Natural killer cell (primary cell): ENCODE measurements at regions not wholly inside any gene's neighbourhood (a gene's known extent, or its start where the extent isn't known, plus 50 kb on each side); places are given as distances from the start of the nearest gene placed in this dataset.

Source experiments
- ATAC-seq, 3 donors: fragments of 150-1000 bp in 2 of 3; fragments of 200-7000 bp in 1 of 3; cut with Tn5 transposase; 1 replicate in 1 of 3; 2 replicates in 2 of 3; pipeline ENCODE4 v1.10.0; 2021; ENCODE audit warnings: mild to moderate bottlenecking in 2 of 3, moderate library complexity in 2 of 3
- DNase-seq, 2 donors: peaks; one replicate each; pipeline versions ENCODE4 v3.0.0 to v3.0.0-alpha.2; 2013 to 2021; ENCODE audit warnings: mixed read lengths in 1 of 2
- H3K27ac ChIP-seq: one replicate; pipeline ENCODE4 v1.5.1; 2013; ENCODE audit warnings: mild to moderate bottlenecking, low read length
- H3K27me3 ChIP-seq: one replicate; pipeline ENCODE4 v1.6.1; 2013; ENCODE audit warnings: low read length; ENCODE audit not compliant: control insufficient read depth, insufficient read depth
- H3K36me3 ChIP-seq: one replicate; pipeline ENCODE4 v1.6.1; 2013; ENCODE audit warnings: low read length; ENCODE audit not compliant: control insufficient read depth, insufficient read depth
- H3K4me1 ChIP-seq: one replicate; pipeline ENCODE4 v1.6.1; 2013; ENCODE audit warnings: low read length; ENCODE audit not compliant: control insufficient read depth, insufficient read depth
- H3K4me3 ChIP-seq: one replicate; pipeline ENCODE4 v1.5.1; 2013; ENCODE audit warnings: low read length
- H3K9me3 ChIP-seq: one replicate; pipeline ENCODE4 v1.6.1; 2013; ENCODE audit warnings: low read length; ENCODE audit not compliant: control insufficient read depth, insufficient read depth
- H3K27ac Mint-ChIP-seq, 2 donors: one replicate each; pipeline ENCODE4 v1.8.0; 2022; ENCODE audit warnings: mild to moderate bottlenecking in 2 of 2, mixed read lengths in 2 of 2, moderate library complexity in 1 of 2
- H3K27me3 Mint-ChIP-seq, 2 donors: one replicate each; pipeline ENCODE4 v1.8.0; 2022; ENCODE audit warnings: low read depth in 2 of 2, mixed read lengths in 2 of 2
- H3K36me3 Mint-ChIP-seq: one replicate; pipeline ENCODE4 v1.8.0; 2022; ENCODE audit warnings: mixed read lengths
- H3K4me1 Mint-ChIP-seq, 2 donors: one replicate each; pipeline ENCODE4 v1.8.0; 2022; ENCODE audit warnings: mixed read lengths in 2 of 2
- H3K4me3 Mint-ChIP-seq: one replicate; pipeline ENCODE4 v1.8.0; 2022; ENCODE audit warnings: mild to moderate bottlenecking, moderate library complexity, mixed read lengths
- H3K9me3 Mint-ChIP-seq, 2 donors: one replicate each; pipeline ENCODE4 v1.8.0; 2022; ENCODE audit warnings: mixed read lengths in 2 of 2
- WGBS: methylation state at CpG from one replicate; pipeline ENCODE4 v1.1.7; 2013; ENCODE audit warnings: missing lambda C conversion rate; ENCODE audit not compliant: insufficient coverage; 5-methylcytosine and 5-hydroxymethylcytosine counted together
- intact Hi-C: fragments of 100-400 bp; cut with micrococcal nuclease; formaldehyde crosslinking; loops from one replicate; pipeline ENCODE4 v1.14.2; 2022
- TF ChIP-seq, protein P1 (sequence below): fragments of 200-600 bp; IDR thresholded peaks from one replicate; pipeline ENCODE4 v1.8.0; 2022; ENCODE audit warnings: antibody characterized with exemption

DNA sequence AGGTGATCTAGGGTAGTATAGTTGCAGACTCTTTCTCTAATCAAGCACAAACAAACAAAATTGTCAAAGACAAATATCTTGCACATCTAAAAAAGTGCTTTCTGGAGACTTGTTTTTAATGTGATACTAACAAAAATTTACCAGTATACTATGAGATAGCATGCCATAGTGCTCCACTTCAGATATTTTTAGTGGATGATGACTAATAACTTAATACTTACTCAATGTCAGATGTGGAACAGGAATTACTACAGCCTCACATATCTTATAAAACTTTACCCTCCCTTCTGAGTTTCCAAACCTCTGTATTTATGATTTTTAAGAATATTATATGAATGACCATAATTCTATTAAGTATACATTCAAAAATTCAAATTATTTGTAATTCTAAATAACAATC lies 1162.0 kb upstream of the SLC39A10 start:
- Mint-ChIP-seq H3K9me3 (peaks cover 0 to 5% of the 10 kb centered on the region in 2 donors), H3K36me3 (no peaks in the 10 kb centered on the region), H3K27ac (no peak overlapping the region), H3K4me1 (no peaks in the 10 kb centered on the region), H3K27me3 (no peaks in the 10 kb centered on the region), H3K4me3 (no peak overlapping the region)
- H3K36me3 ChIP-seq, result no peaks in the 10 kb centered on the region
- ATAC-seq (no peak), DNase-seq (no peak)
- TF ChIP-seq, protein P1, sequence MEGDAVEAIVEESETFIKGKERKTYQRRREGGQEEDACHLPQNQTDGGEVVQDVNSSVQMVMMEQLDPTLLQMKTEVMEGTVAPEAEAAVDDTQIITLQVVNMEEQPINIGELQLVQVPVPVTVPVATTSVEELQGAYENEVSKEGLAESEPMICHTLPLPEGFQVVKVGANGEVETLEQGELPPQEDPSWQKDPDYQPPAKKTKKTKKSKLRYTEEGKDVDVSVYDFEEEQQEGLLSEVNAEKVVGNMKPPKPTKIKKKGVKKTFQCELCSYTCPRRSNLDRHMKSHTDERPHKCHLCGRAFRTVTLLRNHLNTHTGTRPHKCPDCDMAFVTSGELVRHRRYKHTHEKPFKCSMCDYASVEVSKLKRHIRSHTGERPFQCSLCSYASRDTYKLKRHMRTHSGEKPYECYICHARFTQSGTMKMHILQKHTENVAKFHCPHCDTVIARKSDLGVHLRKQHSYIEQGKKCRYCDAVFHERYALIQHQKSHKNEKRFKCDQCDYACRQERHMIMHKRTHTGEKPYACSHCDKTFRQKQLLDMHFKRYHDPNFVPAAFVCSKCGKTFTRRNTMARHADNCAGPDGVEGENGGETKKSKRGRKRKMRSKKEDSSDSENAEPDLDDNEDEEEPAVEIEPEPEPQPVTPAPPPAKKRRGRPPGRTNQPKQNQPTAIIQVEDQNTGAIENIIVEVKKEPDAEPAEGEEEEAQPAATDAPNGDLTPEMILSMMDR, result no peak
- intact Hi-C loops, result no loop called here
- no peak overlapping the region for H3K4me3 ChIP-seq
- H3K4me1 ChIP-seq, result no peaks in the 10 kb centered on the region
- H3K27me3 ChIP-seq, result no peaks in the 10 kb centered on the region
- no peaks in the 10 kb centered on the region for H3K9me3 ChIP-seq
- no peak overlapping the region for H3K27ac ChIP-seq

DNA sequence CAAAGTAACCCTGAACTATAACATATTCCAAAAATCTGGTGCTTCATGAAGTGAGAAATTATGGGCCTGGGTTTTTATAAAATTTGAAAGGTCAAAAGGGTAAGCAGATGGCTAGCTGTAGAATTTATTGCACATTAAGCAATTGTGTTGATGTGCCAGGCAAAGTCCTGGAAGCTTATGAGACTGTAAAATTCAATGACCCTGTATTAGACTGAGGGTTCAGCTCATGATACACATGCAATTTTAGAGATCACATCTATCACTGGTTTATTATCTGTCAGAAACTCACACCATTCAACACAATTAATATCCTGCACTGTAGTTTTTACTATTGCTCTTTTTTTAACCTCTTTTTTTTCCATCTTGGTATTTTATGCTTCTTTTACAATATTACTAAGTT lies 1162.6 kb upstream of the SLC39A10 start:
- no peaks in the 10 kb centered on the region for H3K4me1 Mint-ChIP-seq
- no peaks in the 10 kb centered on the region for H3K4me1 ChIP-seq
- ATAC-seq (no peak), DNase-seq (no peak)
- no peaks in the 10 kb centered on the region for H3K27me3 Mint-ChIP-seq
- TF ChIP-seq, protein P1, result no peak
- peaks cover 0 to 9% of the 10 kb centered on the region in 2 donors for H3K9me3 Mint-ChIP-seq
- no peaks in the 10 kb centered on the region for H3K36me3 Mint-ChIP-seq
- H3K27ac Mint-ChIP-seq, result no peak overlapping the region
- no peak overlapping the region for H3K27ac ChIP-seq
- H3K27me3 ChIP-seq, result no peaks in the 10 kb centered on the region
- H3K9me3 ChIP-seq, result no peaks in the 10 kb centered on the region
- no peaks in the 10 kb centered on the region for H3K36me3 ChIP-seq
- no peak overlapping the region for H3K4me3 Mint-ChIP-seq
- intact Hi-C loops, result no loop called here
- no peak overlapping the region for H3K4me3 ChIP-seq

DNA sequence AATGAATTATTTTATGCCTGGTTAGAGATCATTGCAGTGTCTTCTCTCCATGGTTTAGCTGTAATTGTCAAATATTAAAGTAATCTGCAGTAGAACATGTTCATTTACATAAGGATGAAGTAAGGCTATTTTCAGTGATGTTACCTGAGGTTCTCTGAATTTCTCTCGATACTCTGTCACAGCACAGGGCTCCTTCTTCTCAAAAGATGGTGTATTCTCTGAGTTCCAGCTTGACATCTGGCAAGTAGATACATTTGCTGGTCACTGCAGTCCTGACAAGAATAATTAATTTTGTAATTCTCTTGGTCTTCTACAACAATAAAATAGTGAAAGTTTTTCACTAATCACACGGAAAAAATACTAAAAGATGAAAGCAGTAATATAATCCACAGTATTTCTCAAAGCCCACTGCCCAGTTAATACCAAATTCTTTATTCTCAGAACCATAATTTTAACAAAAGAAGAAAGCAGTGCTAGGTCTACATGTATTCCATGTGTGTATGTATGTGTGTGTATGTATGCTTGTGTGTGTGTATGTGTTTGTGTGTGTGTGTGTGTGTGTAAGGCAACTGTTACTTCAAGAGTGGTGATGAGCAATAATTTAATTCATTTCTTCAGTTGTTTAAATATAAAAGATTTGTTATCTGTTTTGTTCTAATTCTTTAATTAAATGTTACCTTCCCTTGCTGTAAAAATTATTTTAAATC lies 1165.5 kb upstream of the SLC39A10 start:
- Histone ChIP-seq H3K36me3 (no peaks in the 10 kb centered on the region), H3K4me1 (no peaks in the 10 kb centered on the region), H3K4me3 (no peak overlapping the region), H3K27me3 (no peaks in the 10 kb centered on the region), H3K9me3 (no peaks in the 10 kb centered on the region), H3K27ac (no peak overlapping the region)
- TF ChIP-seq, protein P1, result no peak
- intact Hi-C loops, result no loop called here
- no peaks in the 10 kb centered on the region for H3K4me1 Mint-ChIP-seq
- WGBS, result 100% methylated on average over 2 of the region's 2 CpGs
- peaks cover 0 to 7% of the 10 kb centered on the region in 2 donors for H3K9me3 Mint-ChIP-seq
- ATAC-seq, result no peak
- H3K4me3 Mint-ChIP-seq, result no peak overlapping the region
- no peak overlapping the region for H3K27ac Mint-ChIP-seq
- H3K27me3 Mint-ChIP-seq, result no peaks in the 10 kb centered on the region
- DNase-seq, result no peak
- H3K36me3 Mint-ChIP-seq, result no peaks in the 10 kb centered on the region

DNA sequence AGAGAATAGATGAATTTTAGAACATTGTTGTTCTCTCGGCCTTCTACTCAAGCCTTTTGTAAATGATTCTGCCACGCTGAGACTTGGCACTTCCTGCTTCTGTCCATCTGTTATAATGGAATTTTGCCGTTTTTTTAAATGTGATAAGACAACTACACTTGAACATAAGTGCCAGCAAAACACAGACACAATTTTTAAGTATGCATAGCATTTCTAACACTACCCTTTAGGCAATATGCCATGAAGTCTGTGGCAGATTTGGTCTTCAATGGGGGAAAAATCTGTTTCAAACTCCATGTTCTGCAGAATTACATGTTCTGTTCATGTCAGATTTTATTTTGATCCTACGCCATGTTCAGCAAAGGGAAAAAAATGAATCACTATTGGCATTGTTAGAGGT lies 1170.7 kb upstream of the SLC39A10 start:
- H3K27ac Mint-ChIP-seq, result no peak overlapping the region
- Histone ChIP-seq H3K9me3 (no peaks in the 10 kb centered on the region), H3K27me3 (no peaks in the 10 kb centered on the region), H3K4me3 (no peak overlapping the region), H3K36me3 (no peaks in the 10 kb centered on the region), H3K4me1 (no peaks in the 10 kb centered on the region), H3K27ac (no peak overlapping the region)
- TF ChIP-seq, protein P1, result no peak
- no peaks in the 10 kb centered on the region for H3K27me3 Mint-ChIP-seq
- ATAC-seq (no peak), DNase-seq (no peak)
- peaks cover 7 to 17% of the 10 kb centered on the region in 2 donors for H3K9me3 Mint-ChIP-seq
- H3K36me3 Mint-ChIP-seq, result no peaks in the 10 kb centered on the region
- intact Hi-C loops, result no loop called here
- WGBS, result 95% methylated on average over 3 of the region's 4 CpGs
- no peaks in the 10 kb centered on the region for H3K4me1 Mint-ChIP-seq
- no peak overlapping the region for H3K4me3 Mint-ChIP-seq
